Fibroblast of lung (primary cell): ENCODE measurements at regions not wholly inside any gene's neighbourhood (a gene's known extent, or its start where the extent isn't known, plus 50 kb on each side); places are given as distances from the start of the nearest gene placed in this dataset.

ENCODE experiments used
- CTCF ChIP-seq, 2 donors: IDR thresholded peaks in 1 of 2; conservative IDR thresholded peaks in 1 of 2; 1 replicate in 1 of 2; 2 replicates in 1 of 2; pipeline ENCODE4 v1.5.1; 2011 to 2012; ENCODE audit warnings: low read length in 2 of 2, control low read depth in 1 of 2, inconsistent platforms in 1 of 2, low read depth in 1 of 2, mild to moderate bottlenecking in 1 of 2
- EZH2 ChIP-seq: IDR thresholded peaks from 2 replicates; pipeline ENCODE4 v1.5.1; 2012; ENCODE audit warnings: low read length, control low read depth, mild to moderate bottlenecking; ENCODE audit errors: missing control alignments

- TF ChIP-seq CTCF (conservative IDR thresholded peaks at IDR 0.05 in 1 of 2, IDR thresholded peaks at IDR 0.05 in 1 of 2; ENCODE audit: low read depth in 1 of 2, low read length in 2 of 2) (no peak), EZH2 (no peak)
Measured at GRCh38 chr12:25423355-25424050, 129.6 kb downstream of the LMNTD1 start.
